ENCODE measurements at regions not wholly inside any gene's neighbourhood (a gene's known extent, or its start where the extent isn't known, plus 50 kb on each side); places are given as distances from the start of the nearest gene placed in this dataset.
"Not testable (repeated sequence)": the region's sequence is repeated elsewhere in the genome, so short reads cannot be mapped to it uniquely, and the experiment has no call there.

DNA sequence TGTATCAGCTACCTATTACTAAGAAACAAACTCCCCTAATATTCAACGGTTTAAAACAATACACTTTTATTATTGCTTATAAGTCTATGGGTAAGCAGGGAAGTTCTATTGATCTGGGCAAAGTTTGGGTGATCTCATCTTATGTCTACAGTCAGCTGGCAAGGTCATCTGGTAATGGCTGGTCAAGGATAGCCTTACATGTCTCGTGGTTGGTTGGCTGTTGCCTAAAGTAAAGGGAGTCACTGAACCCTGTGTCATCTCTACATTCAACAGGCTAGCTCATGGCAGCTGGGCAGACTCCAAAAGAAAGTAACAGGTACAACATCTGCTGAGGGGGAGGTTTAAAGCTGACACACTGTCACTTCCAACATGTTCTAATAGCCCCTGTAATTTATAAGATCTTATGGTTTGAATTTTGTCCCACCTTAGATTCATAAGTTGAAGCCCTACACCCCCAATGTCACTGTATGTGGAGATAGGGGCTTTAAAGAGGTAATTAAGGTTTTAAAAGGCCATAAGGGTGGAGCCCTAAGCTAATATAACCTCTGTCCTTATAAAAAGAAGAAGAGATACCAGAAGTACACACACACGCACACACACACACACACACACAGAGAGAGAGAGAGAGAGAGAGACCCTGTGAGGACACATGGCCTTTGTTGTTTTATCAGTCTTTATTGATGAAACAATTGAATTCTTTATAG lies 419.1 kb downstream of the NPIPA8 start:
- intact Hi-C loops (cut with DNase I) = no loop called here
- Histone ChIP-seq H3K9me3 (no peaks in the 10 kb centered on the region), H3K4me3 (no peak overlapping the region), H3K27me3 (no peaks in the 10 kb centered on the region), H3K36me3 (no peaks in the 10 kb centered on the region), H3K4me1 (ENCODE audit: insufficient read depth) (no peaks in the 10 kb centered on the region), H3K27ac (no peak overlapping the region)
- DNase-seq = no peak
- 60 to 67% (median 66%) methylated on average over 3 of the region's 3 CpGs for whole genome bisulfite sequencing, 3 donors
- no peak for TF ChIP-seq POLR2A (IDR thresholded peaks at IDR 0.05)
- TF ChIP-seq EP300 (IDR thresholded peaks at IDR 0.05) = no peak
- no peak for TF ChIP-seq CTCF (IDR thresholded peaks at IDR 0.05)

DNA sequence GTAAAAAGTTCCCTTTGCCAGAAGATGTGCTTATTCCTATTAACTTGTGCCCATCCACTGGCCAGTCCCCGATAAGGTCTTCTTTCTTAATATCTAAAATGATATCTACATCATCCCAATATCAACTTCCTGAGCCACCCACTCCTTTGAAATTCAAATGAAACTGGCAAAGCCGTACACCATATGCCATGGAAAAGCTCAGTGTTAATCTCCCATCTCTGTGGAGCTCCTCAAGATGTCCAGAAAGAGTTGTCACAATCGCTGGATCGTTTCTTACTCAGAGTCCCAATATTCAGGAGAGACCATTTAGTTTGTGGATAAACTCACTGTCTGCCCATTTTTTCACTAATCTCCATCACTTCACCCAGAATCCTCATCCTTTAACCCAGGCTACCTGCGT lies 420.7 kb downstream of the NPIPA8 start:
- no peak for DNase-seq
- no peaks in the 10 kb centered on the region for H3K9me3 ChIP-seq
- H3K4me3 ChIP-seq = no peak overlapping the region
- H3K4me1 ChIP-seq (ENCODE audit: insufficient read depth) = no peaks in the 10 kb centered on the region
- H3K36me3 ChIP-seq = no peaks in the 10 kb centered on the region
- TF ChIP-seq EP300 (IDR thresholded peaks at IDR 0.05) = no peak
- no peak for TF ChIP-seq CTCF (IDR thresholded peaks at IDR 0.05)
- no peak for TF ChIP-seq POLR2A (IDR thresholded peaks at IDR 0.05)
- no peaks in the 10 kb centered on the region for H3K27me3 ChIP-seq
- intact Hi-C loops (cut with DNase I) = no loop called here
- no peak overlapping the region for H3K27ac ChIP-seq
- 81 to 84% (median 84%) methylated on average over 5 of the region's 5 CpGs for WGBS, 3 donors

DNA sequence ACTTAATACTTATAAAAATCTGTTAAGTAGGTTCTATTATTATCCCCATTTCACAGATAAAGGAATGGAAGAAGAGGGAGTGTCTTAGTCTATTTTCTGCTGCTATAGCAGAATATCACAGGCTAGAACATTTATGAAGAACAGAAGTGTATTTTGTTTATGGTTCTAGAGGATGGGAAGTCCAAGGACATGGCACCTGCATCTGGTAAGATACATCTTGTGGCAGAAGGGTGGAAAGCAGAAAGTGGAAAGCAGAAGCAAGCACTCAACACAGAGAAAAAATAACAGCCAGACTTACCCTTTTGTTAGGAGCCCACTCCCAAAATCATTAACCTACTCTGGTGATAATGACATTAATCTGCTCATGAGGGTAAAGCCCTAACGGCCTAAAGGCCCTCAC lies 422.4 kb downstream of the NPIPA8 start:
- no peaks in the 10 kb centered on the region for H3K27me3 ChIP-seq
- H3K4me3 ChIP-seq = no peak overlapping the region
- no peak for TF ChIP-seq CTCF (IDR thresholded peaks at IDR 0.05)
- no peak for TF ChIP-seq EP300 (IDR thresholded peaks at IDR 0.05)
- TF ChIP-seq POLR2A (IDR thresholded peaks at IDR 0.05) = no peak
- no peaks in the 10 kb centered on the region for H3K9me3 ChIP-seq
- H3K4me1 ChIP-seq (ENCODE audit: insufficient read depth) = no peaks in the 10 kb centered on the region
- no peaks in the 10 kb centered on the region for H3K36me3 ChIP-seq
- DNase-seq = no peak
- H3K27ac ChIP-seq = no peak overlapping the region
- intact Hi-C loops (cut with DNase I) = loop anchor here in 2 of 4 donors (1.0 to 5.0 kb wide), 2 partner anchors 29 to 93 kb away; no protein-coding TSS in a partner anchor
- 71 to 81% (median 79%) methylated on average over 1 of the region's 1 CpG for WGBS, 3 donors

DNA sequence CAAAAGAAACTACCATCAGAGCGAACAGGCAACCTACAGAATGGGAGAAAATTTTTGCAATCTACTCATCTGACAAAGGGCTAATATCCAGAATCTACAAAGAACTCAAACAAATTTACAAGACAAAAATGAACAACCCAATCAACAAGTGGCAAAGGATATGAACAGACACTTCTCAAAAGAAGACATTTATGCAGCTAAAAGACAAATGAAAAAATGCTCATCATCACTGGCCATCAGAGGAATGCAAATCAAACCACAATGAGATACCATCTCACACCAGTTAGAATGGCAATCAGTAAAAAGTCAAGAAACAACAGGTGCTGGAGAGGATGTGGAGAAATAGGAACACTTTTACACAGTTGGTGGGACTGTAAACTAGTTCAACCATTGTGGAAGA lies 425.0 kb downstream of the NPIPA8 start:
- not testable (repeated sequence) for H3K27me3 ChIP-seq; H3K9me3 ChIP-seq; H3K36me3 ChIP-seq; H3K4me1 ChIP-seq (ENCODE audit: insufficient read depth); H3K4me3 ChIP-seq; H3K27ac ChIP-seq; DNase-seq
- WGBS, 3 donors = 40 to 67% methylated on average over 1 of the region's 1 CpG; no CpG with 5 or more reads in 1 of the 3 donors
- intact Hi-C loops (cut with DNase I) = loop anchor here in 1 of 4 donors (5.0 kb wide), 1 partner anchor 96 kb away; no protein-coding TSS in a partner anchor

- H3K4me3 ChIP-seq; H3K27ac ChIP-seq; DNase-seq; H3K4me1 ChIP-seq (ENCODE audit: insufficient read depth); intact Hi-C loops (cut with DNase I); H3K9me3 ChIP-seq; H3K36me3 ChIP-seq; H3K27me3 ChIP-seq: not testable (repeated sequence)
- WGBS, 3 donors = 86 to 92% (median 91%) methylated on average over 10 of the region's 10 CpGs
These were observed 429.9 kb downstream of the NPIPA8 start for GRCh38 chr16:17906626-17907025.

Data from ovary (tissue), 7 donors.